DLD1 (cell line): ENCODE measurements at regions not wholly inside any gene's neighbourhood (a gene's known extent, or its start where the extent isn't known, plus 50 kb on each side); places are given as distances from the start of the nearest gene placed in this dataset.

Experiments used
- in situ Hi-C: cut with HindIII; loops from 2 replicates; pipeline ENCODE4 v1.10.0; 2017; ENCODE audit warnings: low sequenced_read_pairs

DNA sequence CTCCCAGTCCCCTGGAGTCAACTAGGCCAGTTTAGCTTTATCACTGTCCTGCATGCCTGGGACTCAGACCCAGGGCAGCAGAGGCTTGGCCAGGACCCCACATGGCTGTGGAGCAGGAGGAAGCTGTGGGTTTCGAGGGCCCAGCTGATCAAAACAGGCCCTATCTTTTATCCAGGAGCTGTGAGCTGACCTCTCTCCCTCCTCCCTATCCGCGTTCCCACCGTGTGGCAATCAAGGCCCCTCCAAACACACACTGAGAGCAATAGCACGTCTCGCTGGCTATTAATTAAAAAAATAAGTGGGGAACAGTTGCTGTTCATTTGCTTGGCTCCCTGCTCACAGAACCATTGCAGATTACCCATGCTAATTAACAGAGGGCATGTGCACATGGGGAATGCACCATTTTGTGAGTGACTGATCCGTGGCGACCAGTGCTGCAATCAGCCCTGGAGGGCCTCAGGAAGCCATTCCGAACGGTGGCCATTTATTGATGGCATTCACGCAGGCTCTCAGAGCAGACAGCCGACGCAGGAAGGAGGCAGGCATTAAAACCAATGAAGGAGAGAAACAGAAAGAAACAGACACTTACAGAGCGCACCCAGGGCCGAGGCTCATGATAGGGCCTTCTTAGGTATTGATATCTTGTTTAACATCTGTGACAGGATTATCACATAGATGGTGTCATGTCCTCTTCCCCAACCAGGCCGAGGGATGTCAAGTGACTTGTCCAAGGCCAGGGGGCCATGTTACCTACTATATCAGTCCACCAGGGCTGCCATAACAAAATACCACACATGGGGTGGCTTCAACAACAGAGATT is 157.1 kb downstream of the KATNIP start:
- in situ Hi-C loops, result no loop called here

DNA sequence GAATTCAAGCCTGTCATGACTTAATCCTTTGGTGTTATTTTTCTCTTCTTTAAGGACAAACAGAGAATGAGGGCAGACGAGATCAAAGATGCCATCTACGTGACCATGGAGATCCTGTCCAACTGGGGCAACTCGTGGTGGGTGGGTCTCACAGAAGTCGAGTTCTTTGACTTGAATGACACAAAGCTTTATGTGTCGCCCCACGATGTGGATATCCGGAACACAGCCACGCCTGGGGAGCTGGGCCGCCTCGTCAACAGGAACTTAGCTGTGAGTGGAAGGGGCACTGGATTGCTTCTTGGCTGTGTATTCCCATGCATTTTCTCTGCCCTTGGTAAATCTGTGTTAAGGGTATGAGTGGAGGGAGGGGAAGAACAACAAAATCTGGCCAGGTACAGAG is 158.7 kb downstream of the KATNIP start:
- in situ Hi-C loops, result no loop called here

DNA sequence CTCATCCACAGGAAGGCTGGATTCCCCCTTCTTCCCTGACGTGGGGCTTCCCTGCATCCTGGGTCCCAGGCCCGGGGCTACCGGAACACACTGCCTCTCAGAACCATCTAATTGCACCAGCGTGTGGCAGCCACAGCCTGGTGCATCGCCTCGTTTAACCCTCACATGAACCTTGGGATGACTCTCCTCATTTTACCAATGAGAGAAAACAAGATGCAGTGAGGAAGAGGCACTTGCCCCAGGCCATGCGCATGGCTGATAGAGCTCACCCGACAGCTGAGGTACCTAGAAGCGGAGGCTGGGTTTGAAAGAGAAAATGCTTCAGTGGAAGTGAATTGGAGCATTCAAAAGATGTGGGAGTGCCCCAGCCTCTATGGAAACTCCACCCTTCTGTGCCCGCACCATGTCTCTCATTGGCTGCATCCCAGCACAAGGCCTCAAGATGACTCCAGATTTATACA is 162.3 kb downstream of the KATNIP start:
- in situ Hi-C loops, result no loop called here

DNA sequence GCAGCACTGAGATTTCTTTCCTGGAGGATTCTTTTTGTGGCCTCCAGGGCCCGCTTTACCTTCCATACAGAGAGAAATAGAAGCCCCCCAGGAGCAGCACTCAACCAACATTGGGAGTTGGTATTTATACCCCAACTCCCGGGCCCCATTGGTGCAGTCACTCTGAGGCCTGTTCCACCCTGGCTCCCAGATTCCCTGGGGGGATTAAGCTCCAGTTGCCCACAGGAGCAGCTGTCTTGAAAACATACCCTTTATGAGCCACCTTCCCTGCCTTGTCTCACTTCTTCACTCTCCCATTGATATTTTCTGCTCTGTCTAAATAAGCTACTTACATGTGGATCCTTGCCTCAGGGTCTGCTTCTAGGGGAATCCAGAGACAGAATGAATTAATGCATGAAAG is 167.8 kb downstream of the KATNIP start:
- in situ Hi-C loops, result no loop called here

DNA sequence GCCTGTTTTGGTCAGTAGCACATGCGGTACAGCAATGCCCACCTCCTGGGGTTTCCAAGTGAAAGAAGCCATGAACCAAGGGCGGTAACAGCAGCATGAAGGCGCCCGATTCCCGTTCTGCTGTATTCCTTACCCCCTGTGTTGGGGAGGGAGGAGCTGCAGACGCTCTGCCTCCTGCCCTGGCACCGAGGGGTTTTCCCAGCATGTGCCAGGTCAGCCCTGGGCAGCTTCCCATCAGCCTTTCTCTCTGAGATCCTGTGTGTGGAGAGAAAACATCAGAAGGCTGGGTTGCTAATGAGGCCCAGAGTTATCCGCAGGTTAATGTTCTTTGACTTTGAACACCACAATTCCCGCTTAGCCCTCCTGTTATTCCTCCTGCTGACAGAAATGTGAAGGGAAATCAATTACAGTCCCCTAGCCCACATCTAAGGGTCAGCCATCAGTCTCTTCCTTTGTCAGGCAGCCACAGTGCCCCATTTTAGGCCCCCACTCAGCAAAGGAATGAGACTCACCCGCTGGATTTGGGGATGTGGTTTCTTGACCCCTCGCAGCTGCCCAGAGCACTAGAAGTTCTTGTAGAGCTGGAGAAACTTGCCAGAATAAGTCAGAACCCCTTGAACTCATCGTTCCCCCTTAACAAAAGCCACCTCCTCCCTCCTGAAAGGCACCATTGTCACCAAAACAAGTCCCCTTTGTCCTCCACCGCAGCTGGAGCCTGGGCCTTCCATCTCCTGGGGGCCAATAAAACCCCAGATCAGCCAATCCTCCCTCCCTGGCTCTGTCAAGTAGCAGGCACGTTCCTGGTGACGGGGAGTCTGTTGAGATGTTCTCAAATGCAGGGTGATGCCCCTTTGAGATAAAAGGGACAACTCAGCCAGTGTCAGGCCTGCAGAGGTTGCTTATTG is 168.5 kb downstream of the KATNIP start:
- in situ Hi-C loops, result no loop called here

DNA sequence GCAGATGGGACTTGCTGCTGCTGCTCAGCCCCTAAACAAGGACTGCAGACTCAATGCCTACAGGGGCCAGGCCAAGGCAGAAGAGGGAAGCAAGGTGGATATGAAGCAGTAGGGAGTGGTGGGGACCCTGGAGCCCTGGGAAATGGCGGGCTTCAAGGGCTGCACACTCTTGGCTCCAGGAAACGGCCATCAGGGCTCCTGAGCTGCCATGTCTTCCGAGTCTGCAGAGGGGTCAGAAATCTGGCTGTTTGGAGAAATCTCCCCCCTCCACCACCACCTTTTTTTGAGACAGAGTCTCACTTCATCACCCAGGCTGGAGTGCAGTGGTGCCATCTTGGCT is 169.1 kb downstream of the KATNIP start:
- in situ Hi-C loops, result no loop called here

DNA sequence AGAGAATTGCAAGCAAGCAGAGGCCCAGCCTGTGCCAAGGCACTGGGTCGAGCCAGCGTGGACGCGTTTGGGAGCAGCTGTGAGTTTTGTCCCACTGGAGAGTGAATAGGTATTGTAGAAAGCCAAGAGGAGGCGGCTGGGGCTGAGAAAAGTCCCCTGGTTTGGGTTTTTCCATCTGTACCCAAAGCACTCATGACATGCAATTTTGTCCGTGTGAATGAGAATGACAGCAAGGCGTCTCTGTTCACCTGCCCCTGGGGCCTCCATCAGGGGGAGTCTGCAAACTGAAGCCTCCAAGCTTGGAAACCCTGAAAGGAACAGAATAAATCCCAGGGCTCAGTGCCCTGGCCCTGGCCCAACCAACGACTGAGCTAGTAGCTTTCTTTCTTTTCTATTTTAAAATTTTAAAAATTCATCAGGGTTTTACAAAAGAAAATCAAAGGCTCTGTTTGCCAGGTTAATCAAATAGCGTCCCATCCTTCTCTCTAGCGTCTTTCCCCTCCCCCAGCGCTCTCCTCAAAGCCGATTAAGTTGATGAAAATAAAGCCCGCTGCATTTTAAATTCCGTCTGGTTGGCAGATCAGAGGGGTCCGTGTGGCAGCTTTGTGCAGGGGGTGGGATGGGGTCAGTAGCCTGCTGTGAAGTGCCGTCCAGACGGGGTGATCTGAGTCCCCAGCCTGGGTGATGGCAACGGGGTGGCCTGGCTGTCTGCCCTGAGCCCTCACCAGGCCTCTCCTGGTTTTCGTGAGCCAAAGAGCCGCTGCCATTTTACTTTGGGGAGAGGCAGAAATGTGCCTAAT is 171.0 kb downstream of the KATNIP start:
- in situ Hi-C loops, result loop anchor here (5.0 to 10.0 kb wide), 2 partner anchors 44 to 94 kb away; no protein-coding TSS in a partner anchor

DNA sequence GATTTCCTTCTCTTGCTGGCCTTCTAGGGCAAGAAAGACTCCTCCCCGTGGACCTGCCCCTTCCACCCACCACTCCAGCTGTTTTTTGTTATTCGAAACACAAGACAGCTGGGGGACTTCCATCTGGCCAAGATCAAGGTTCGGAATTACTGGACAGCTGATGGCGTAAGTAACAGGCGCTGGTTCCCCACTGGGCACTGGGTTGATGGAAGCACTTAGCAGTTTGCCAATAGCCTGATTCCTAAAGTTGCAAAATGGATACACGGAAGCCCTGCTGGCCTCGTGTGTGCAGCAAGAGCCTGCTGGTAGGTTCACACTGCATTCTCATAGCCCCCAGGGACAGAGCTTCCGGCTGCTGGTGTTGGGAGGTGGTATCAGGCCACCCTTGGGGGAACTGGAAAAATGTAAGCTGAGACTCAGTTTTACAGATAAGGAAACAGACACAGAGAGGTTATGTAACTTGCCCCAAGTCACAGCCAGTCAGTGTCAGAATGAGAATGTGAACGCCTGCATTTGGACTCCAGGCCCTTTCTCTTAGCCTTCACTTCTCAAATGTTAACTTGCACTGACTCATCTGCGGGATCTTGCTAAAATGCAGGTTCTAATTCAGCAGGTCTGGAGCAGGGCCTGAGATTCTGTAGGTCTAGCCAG is 171.7 kb downstream of the KATNIP start:
- in situ Hi-C loops, result loop anchor here (5.0 to 10.0 kb wide), 2 partner anchors 44 to 93 kb away; no protein-coding TSS in a partner anchor

DNA sequence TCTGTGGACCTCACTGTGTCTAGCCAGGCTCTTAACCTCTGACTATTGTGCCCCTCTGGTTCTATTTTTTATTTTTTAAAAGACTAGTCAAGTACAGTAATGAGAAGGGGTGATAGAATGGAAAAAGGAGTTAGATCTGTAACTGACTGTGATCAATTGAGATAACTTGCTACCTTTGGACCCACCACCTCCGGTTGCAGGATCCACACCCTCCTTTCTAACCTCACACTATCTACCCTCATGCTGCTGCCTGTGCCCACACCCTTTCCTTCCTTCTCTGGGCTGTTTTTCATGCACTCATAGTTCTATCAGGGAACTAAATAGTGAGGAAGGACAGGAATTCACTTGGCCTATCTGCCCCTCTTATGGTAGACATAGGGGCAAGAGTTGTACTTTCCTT is 172.3 kb downstream of the KATNIP start:
- in situ Hi-C loops, result loop anchor here (5.0 to 10.0 kb wide), 2 partner anchors 45 to 93 kb away; no protein-coding TSS in a partner anchor

DNA sequence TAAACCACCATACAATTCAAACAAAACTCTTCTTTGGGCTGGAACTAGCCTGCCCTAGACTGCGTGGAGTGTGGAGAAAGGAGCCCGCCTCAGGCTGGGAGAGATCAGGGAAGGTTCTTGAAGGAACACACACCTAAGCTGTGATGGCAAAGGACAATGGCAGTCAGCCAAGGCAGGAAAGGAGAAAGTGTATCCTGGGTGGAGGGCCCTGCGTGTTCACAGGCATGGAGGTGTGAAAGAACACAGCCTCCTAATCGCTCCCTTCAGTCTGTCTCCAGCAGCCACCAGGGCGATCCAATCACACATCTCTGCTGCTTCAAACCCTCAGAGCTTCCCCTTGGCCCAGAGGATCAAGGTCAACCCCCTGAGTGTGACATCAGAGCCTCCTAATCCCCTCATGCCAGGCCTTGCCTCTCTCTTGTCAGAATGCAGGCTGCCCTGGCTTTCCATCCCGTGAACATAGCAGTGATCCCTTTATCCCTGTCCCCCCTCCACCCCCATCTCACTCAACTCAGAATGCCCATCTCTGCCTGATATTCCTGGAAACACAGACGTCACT is 173.0 kb downstream of the KATNIP start:
- in situ Hi-C loops, result loop anchor here (5.0 to 10.0 kb wide), 2 partner anchors 46 to 92 kb away; no protein-coding TSS in a partner anchor

DNA sequence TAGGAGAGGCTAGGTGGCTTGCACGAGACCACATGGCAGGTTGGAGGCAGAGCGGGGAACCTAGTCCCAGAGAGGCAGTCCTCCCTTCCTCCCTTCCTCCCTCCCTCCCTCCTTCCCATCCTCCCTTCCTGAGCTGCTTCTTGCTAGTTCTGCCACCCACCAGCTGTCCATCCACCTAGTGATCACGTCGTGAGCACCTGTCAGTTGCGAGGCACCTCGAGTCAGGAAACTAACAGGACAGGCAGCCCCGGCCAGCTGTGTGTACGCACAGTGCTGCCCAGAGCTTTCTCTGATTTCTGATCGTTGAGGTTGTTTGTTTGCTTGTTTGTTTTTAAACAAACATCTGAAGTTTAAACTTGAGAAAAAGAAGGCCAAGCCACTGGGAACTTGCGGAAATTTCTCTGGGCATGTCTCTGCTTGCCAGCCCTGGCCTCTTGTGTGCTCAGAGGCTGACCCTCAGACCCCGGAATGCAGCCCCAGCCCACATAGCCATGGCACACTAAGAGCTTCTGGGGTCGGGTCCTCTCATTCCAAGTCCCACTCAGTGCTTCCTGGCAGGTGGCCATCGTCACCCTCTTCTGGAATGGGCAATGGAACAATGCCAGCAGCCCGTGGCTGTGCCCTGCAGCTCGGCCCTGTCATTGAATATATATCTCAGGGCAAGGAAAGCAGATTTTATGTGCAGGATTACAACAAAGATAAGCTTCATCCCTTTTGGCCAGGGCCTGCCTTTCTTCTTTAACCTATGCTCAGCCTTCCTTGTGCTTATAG is 174.0 kb downstream of the KATNIP start:
- in situ Hi-C loops, result loop anchor here (5.0 to 10.0 kb wide), 2 partner anchors 47 to 91 kb away; no protein-coding TSS in a partner anchor

DNA sequence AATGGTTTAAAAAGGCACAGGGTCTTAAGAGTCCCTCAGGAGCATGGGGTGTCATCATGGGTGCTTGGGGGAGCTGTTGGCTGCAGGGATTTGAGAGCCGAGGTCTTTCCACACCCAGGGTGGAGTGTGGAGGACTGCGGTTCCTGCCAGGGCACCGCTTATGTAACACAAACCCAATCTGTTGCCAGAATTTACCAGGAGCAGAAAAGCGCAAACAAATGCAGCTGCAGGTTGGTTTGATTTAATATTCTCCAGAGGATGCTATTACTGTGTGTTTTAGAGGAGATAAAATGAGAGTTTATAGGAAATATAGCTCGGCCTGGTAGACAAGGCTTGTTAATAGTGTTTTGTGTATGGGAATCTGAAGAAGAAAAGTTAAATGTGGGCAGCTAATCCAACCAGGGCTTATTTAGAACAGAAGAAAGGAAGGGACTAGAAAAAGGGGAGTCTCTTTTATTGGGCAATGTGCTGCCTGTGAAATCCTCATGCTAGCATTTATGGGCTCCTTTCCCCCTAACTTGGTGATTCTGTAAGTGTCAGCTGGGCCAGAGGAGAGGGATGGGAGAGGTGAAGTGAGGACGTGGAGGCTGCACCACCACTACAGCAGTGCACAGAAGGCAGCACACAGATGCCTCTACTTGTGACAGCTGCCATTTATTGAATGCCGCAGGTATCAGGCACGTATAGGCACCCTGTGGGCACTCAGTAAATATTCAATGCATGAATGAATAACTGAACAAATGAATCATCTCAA is 174.7 kb downstream of the KATNIP start:
- in situ Hi-C loops, result loop anchor here (5.0 to 10.0 kb wide), 2 partner anchors 47 to 90 kb away; no protein-coding TSS in a partner anchor

DNA sequence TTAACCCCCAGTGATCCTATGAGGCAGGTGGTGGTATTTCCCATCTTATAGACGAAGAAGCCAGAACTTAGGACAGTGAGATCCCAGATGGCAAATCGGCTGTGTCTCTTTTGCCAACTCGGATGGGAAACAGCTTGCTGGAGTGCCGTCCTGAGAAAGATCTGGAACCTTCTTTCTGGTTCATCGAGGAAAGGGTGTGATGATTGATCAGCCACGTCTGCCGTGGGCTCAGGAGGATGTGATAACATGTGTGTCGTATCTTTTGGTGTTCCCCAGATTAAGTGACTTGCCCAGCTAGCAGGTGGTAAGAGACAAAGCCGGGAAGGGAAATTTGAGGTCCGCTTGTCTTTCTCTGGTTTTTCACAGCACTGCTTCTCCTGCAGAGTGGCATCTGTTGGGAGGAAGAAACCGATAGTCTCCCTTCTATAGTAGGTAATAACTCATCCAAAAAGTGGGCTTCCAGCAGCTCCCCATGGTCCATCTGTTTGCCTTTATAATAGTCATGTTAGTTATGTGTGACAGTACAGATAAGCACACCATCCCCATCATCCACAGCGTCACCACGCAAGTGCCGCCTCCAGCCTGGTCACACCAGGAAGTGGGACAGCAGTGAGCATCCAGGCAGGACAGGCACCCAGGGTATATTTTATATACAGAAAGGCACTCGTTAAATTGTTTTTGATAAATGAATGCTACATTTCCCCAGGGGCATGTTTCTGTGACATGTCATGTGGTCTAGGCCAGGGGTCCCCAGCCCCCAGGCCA is 175.5 kb downstream of the KATNIP start:
- in situ Hi-C loops, result loop anchor here (10.0 kb wide), 1 partner anchor 89 kb away; no protein-coding TSS in a partner anchor

DNA sequence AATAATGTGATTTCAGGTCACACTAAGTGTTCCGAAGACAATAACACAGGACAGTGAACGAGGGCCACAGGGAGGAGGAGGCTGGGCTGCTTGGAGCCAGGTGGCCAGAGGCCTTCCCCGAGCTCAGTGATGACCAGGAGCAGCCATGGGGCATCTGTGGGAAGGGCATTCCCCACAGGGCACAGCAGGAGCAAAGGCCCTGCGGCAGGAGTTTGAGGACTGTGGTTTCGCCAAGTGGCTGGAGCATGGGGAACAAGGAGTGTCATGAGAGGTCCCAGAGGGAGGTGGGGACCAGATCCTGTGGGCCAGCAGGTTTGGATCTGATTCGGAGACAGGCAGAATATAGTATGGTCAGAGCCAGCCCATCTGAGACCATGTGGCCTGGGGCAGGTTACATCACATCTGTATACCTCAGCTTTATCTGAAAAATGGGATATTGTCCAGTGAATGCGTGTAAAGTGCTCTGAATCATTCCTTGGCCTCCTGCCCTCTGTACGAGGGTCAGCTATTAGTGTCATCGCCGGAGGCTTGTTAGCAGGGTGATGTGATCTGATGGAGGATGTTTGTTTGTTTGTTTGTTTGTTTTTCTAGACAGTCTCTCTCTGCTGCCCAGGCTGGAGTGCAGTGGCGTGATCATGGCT is 176.8 kb downstream of the KATNIP start:
- in situ Hi-C loops, result loop anchor here (10.0 kb wide), 1 partner anchor 88 kb away; no protein-coding TSS in a partner anchor

DNA sequence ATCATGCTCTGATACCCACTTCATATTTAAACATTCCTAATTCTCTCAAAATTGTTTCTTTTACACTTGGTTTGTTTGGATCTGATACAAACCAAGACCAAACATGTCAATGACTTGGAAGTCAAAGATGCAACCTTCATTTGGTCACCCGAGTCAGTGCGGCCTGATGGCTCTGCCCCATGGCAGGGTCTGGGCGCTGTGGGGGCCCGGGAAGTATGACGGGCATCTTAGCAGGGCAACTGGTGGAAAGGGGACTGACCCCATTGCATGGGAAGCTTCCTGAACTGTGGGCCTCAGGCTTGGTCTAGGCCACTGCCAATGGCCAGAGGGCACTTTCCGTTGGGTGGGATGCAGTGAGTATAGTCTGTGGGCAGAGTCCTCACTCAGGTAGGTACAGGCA is 178.0 kb downstream of the KATNIP start:
- in situ Hi-C loops, result loop anchor here (10.0 kb wide), 1 partner anchor 87 kb away; no protein-coding TSS in a partner anchor

DNA sequence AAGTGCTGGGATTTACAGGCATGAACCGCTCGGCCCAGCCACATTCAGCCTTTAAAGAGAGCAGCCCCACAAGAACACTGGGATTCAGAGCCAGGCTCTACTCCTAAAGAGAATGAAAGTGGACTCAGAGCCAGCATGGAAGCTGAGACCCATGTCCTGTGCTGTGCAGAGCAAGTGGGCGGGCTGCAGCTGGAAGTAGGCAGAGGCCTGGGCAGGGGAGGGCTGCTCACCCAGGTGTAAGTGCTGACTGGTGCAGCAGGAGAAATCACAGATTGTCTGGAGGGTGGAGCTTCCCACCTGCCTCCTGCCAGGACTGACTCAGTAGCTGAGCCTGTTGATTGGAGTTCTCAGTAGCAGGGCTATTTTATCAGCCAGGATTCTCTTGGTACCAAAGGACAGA is 178.7 kb downstream of the KATNIP start:
- in situ Hi-C loops, result loop anchor here (10.0 kb wide), 1 partner anchor 86 kb away; no protein-coding TSS in a partner anchor
